H1 (cell line): ENCODE measurements at regions not wholly inside any gene's neighbourhood (a gene's known extent, or its start where the extent isn't known, plus 50 kb on each side); places are given as distances from the start of the nearest gene placed in this dataset.

Experiments
- CTCF ChIA-PET: fragments of 300-600 bp; sonication (Branson Sonifier 250); formaldehyde crosslinking; loops from one replicate; lab custom pipeline; 2021; ENCODE audit not compliant: partially characterized antibody; lab: Charles Lee
- POLR2A ChIA-PET: fragments of 300-600 bp; sonication (Branson Sonifier 250); formaldehyde crosslinking; loops from one replicate; lab custom pipeline; 2021; ENCODE audit warnings: inconsistent platforms; ENCODE audit not compliant: partially characterized antibody; lab: Charles Lee
- DNase-seq, 2 experiments: peaks; one replicate each; pipeline versions ENCODE4 v3.0.0 to v3.0.0-alpha.2; 2010 to 2022; ENCODE audit warnings: low spot score in 2 of 2, low read depth in 1 of 2, mixed read lengths in 1 of 2
- FAIRE-seq: peaks from 2 replicates; lab custom pipeline; 2011; peaks lifted over from hg19 to GRCh38; lab: Jason Lieb, UNC
- H2AFZ ChIP-seq: 2 replicates; pipeline ENCODE4 v1.8.1; 2012; ENCODE audit warnings: low read length, inconsistent platforms
- H2AK5ac ChIP-seq: 2 replicates; pipeline ENCODE4 v1.6.1; 2013; ENCODE audit warnings: low read depth, low read length
- H2BK120ac ChIP-seq: replicated peaks from 2 replicates; pipeline ENCODE3; 2013; ENCODE audit warnings: low read depth, low read length, inconsistent platforms
- H2BK12ac ChIP-seq: 2 replicates; pipeline ENCODE4 v1.6.1; 2013; ENCODE audit warnings: low read depth, low read length
- H2BK15ac ChIP-seq: 2 replicates; pipeline ENCODE4 v1.6.1; 2013; ENCODE audit warnings: low read length
- H2BK20ac ChIP-seq: 2 replicates; pipeline ENCODE4 v1.6.1; 2013; ENCODE audit warnings: low read length
- H2BK5ac ChIP-seq: 2 replicates; pipeline ENCODE4 v1.6.1; 2013; ENCODE audit warnings: low read depth, low read length
- H3K14ac ChIP-seq: 2 replicates; pipeline ENCODE4 v1.6.1; 2013; ENCODE audit warnings: inconsistent platforms; ENCODE audit not compliant: insufficient read length
- H3K18ac ChIP-seq: 2 replicates; pipeline ENCODE4 v1.6.1; 2013; ENCODE audit warnings: low read length; ENCODE audit errors: extremely low read depth
- H3K23ac ChIP-seq: 2 replicates; pipeline ENCODE4 v1.6.1; 2013; ENCODE audit warnings: inconsistent platforms; ENCODE audit not compliant: insufficient read length
- H3K23me2 ChIP-seq: 2 replicates; pipeline ENCODE4 v1.6.1; 2013; ENCODE audit warnings: low read depth, low read length
- H3K27ac ChIP-seq: 2 replicates; pipeline ENCODE4 v1.6.1; 2011; ENCODE audit warnings: low read depth, low read length, inconsistent platforms
- H3K27me3 ChIP-seq, 4 experiments: replicated peaks in 1 of 4; 1 replicate in 1 of 4; 2 replicates in 3 of 4; pipeline versions ENCODE4 v1.6.1 to v1.8.1; 2011 to 2013; ENCODE audit warnings: low read length in 3 of 4, mild to moderate bottlenecking in 3 of 4, inconsistent platforms in 2 of 4, mixed read lengths in 2 of 4, moderate library complexity in 1 of 4; ENCODE audit not compliant: control insufficient read depth in 3 of 4, insufficient read depth in 3 of 4; ENCODE audit errors: extremely low read depth in 1 of 4
- H3K36me3 ChIP-seq, 4 experiments: 2 replicates each; pipeline versions ENCODE4 v1.6.1 to v1.8.1; 2011 to 2013; ENCODE audit warnings: mild to moderate bottlenecking in 4 of 4, low read length in 3 of 4, moderate library complexity in 2 of 4, control low read depth in 1 of 4, inconsistent platforms in 1 of 4; ENCODE audit not compliant: insufficient read depth in 4 of 4, control insufficient read depth in 2 of 4
- H3K4ac ChIP-seq: replicated peaks from 2 replicates; pipeline ENCODE3; 2013; ENCODE audit warnings: low read length, low read depth, mixed read lengths, inconsistent platforms; ENCODE audit not compliant: insufficient read length
- H3K4me1 ChIP-seq, 4 experiments: replicated peaks in 1 of 4; 1 replicate in 1 of 4; 2 replicates in 3 of 4; pipeline versions ENCODE4 v1.6.1 to v1.8.1; 2011 to 2013; ENCODE audit warnings: low read length in 3 of 4, inconsistent platforms in 2 of 4, mixed read lengths in 1 of 4; ENCODE audit not compliant: insufficient read depth in 4 of 4, control insufficient read depth in 3 of 4
- H3K4me2 ChIP-seq, 2 experiments: 2 replicates each; pipeline versions ENCODE4 v1.6.1 to v1.8.1; 2011 to 2013; ENCODE audit warnings: low read depth in 2 of 2, low read length in 2 of 2, control low read depth in 1 of 2, inconsistent platforms in 1 of 2, mild to moderate bottlenecking in 1 of 2; ENCODE audit not compliant: insufficient read depth in 1 of 2
- H3K4me3 ChIP-seq, 4 experiments: fragments of 200-600, 300-600 bp in 1 of 4; sonication (generic), shearing (Covaris generic), sonication (Bioruptor Twin) in 1 of 4; 2 replicates each; pipeline versions ENCODE4 v1.5.1 to v1.8.1; 2011 to 2016; ENCODE audit warnings: low read length in 4 of 4, low read depth in 3 of 4, control low read depth in 2 of 4, inconsistent platforms in 2 of 4, mild to moderate bottlenecking in 2 of 4, mixed read lengths in 1 of 4, moderate library complexity in 1 of 4; ENCODE audit not compliant: insufficient read depth in 2 of 4; ENCODE audit errors: extremely low read depth in 1 of 4
- H3K56ac ChIP-seq: replicated peaks from 2 replicates; pipeline ENCODE3; 2013; ENCODE audit warnings: low read depth, mild to moderate bottlenecking, mixed read lengths, low read length, inconsistent platforms; ENCODE audit not compliant: insufficient read length
- H3K79me1 ChIP-seq: 2 replicates; pipeline ENCODE4 v1.6.1; 2013; ENCODE audit warnings: low read depth, low read length, control low read depth
- H3K79me2 ChIP-seq, 2 experiments: 2 replicates each; pipeline versions ENCODE4 v1.6.1 to v1.8.1; 2012 to 2013; ENCODE audit warnings: low read length in 2 of 2, mild to moderate bottlenecking in 2 of 2, inconsistent platforms in 1 of 2; ENCODE audit not compliant: insufficient read depth in 2 of 2, control insufficient read depth in 1 of 2
- H3K9ac ChIP-seq, 4 experiments: replicated peaks in 1 of 4; 1 replicate in 1 of 4; 2 replicates in 3 of 4; pipeline versions ENCODE4 v1.6.1 to v1.8.1; 2011 to 2013; ENCODE audit warnings: low read depth in 3 of 4, low read length in 3 of 4, control low read depth in 2 of 4, mild to moderate bottlenecking in 2 of 4, moderate library complexity in 2 of 4, inconsistent platforms in 1 of 4; ENCODE audit errors: extremely low read depth in 1 of 4
- H3K9me3 ChIP-seq, 2 experiments: 2 replicates each; pipeline versions ENCODE4 v1.6.1 to v1.8.1; 2012 to 2013; ENCODE audit warnings: mild to moderate bottlenecking in 2 of 2, moderate library complexity in 2 of 2, control low read depth in 1 of 2, inconsistent platforms in 1 of 2, low read depth in 1 of 2, low read length in 1 of 2, mixed read lengths in 1 of 2; ENCODE audit not compliant: insufficient read depth in 2 of 2
- H4K20me1 ChIP-seq, 2 experiments: replicated peaks in 1 of 2; 2 replicates each; pipeline versions ENCODE3 to v1.8.1; 2011 to 2013; ENCODE audit warnings: inconsistent platforms in 2 of 2, low read length in 2 of 2, mild to moderate bottlenecking in 1 of 2; ENCODE audit not compliant: insufficient read depth in 2 of 2, control insufficient read depth in 1 of 2
- H4K5ac ChIP-seq: 2 replicates; pipeline ENCODE4 v1.6.1; 2013; ENCODE audit warnings: low read length, low read depth, mixed read lengths, inconsistent platforms; ENCODE audit not compliant: insufficient read length
- H4K8ac ChIP-seq: 2 replicates; pipeline ENCODE4 v1.8.0; 2013; ENCODE audit warnings: mild to moderate bottlenecking, moderate library complexity, low read length, inconsistent platforms; ENCODE audit not compliant: insufficient read depth; ENCODE audit errors: extremely low read depth
- H4K91ac ChIP-seq: replicated peaks from 2 replicates; pipeline ENCODE3; 2013; ENCODE audit warnings: low read length, mixed read lengths, inconsistent platforms; ENCODE audit not compliant: insufficient read length
- BACH1 ChIP-seq: IDR thresholded peaks from 2 replicates; pipeline ENCODE4 v1.6.1; 2012; ENCODE audit warnings: low read length, improper control_type of control experiment
- CBX5 ChIP-seq: fragments of 300-800, 300-1000 bp; sonication (generic); IDR thresholded peaks from 2 replicates; pipeline ENCODE4 v1.7.1; 2016; ENCODE audit warnings: antibody characterized with exemption, low read length, low read depth
- CTBP2 ChIP-seq: IDR thresholded peaks from 2 replicates; pipeline ENCODE4 v1.7.0; 2011; ENCODE audit warnings: borderline replicate concordance, mild to moderate bottlenecking, moderate library complexity, mixed read lengths, low read length; ENCODE audit not compliant: insufficient read depth, insufficient read length
- GABPA ChIP-seq: IDR thresholded peaks from 2 replicates; pipeline ENCODE4 v1.6.1; 2011; ENCODE audit warnings: mild to moderate bottlenecking, low read length, moderate library complexity, borderline replicate concordance; ENCODE audit not compliant: insufficient read depth
- JUND ChIP-seq: IDR thresholded peaks from 2 replicates; pipeline ENCODE4 v1.6.1; 2011; ENCODE audit warnings: mild to moderate bottlenecking, improper control_type of control experiment, low read length
- KDM4A ChIP-seq: IDR thresholded peaks from one replicate; pipeline ENCODE4 v1.7.1; 2012; ENCODE audit warnings: low read depth, mild to moderate bottlenecking, moderate library complexity, low read length, inconsistent platforms; ENCODE audit not compliant: severe bottlenecking
- POLR2A ChIP-seq, 2 experiments: IDR thresholded peaks; 1 replicate in 1 of 2; 2 replicates in 1 of 2; pipeline ENCODE4 v1.6.1; 2011; ENCODE audit warnings: low read depth in 2 of 2, low read length in 2 of 2, mild to moderate bottlenecking in 2 of 2; ENCODE audit errors: control extremely low read depth in 1 of 2
- TAF1 ChIP-seq: IDR thresholded peaks from 2 replicates; pipeline ENCODE4 v1.6.1; 2011; ENCODE audit warnings: mild to moderate bottlenecking, low read depth, low read length
- WGBS, 2 experiments: shearing (Covaris generic) in 1 of 2; methylation state at CpG; one replicate each; pipeline versions ENCODE4 v1.1.6 to v1.1.7; 2013 to 2015; ENCODE audit warnings: low lambda C conversion rate in 2 of 2, mixed read lengths in 2 of 2, inconsistent platforms in 1 of 2, low coverage in 1 of 2, missing lambda C conversion rate in 1 of 2; ENCODE audit not compliant: insufficient replicate concordance in 2 of 2, insufficient coverage in 1 of 2, insufficient read length in 1 of 2; ENCODE audit errors: extremely low coverage in 1 of 2, missing lambda C conversion rate in 1 of 2; 5-methylcytosine and 5-hydroxymethylcytosine counted together

DNA sequence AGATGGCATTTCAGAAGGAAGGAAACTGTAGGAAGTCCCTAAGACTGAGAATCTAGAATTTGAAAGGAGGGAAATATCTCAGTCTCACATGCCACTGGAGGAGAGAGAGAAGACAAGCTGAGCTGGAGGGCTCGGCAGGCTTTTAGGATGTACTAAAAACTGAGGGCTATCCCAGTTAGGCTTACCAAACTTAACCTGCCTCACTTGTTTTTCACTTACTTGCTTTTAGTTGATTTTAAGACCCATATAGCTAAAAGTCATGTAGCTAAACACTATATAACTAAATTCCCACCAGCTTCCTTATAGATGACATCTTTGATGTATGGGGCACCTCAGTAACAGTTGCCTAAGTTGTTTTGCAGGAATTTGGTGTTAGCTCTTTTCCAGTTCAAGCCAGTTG, 288.0 kb downstream of the DOK5 start:
- Histone ChIP-seq H3K36me3 (no peaks in the 10 kb centered on the region), H2AK5ac (no peak overlapping the region), H4K20me1 (no peaks in the 10 kb centered on the region), H4K5ac (no peak overlapping the region), H3K4me1 (no peaks in the 10 kb centered on the region), H2AFZ (no peak overlapping the region), H3K9me3 (no peaks in the 10 kb centered on the region), H3K56ac (no peak overlapping the region), H2BK20ac (no peak overlapping the region), H4K8ac (no peak overlapping the region), H3K79me1 (no peaks in the 10 kb centered on the region), H3K79me2 (no peaks in the 10 kb centered on the region), H3K18ac (no peak overlapping the region), H3K4ac (no peak overlapping the region), H3K23me2 (no peaks in the 10 kb centered on the region), H3K14ac (no peak overlapping the region), H3K4me2 (no peak overlapping the region), H2BK120ac (no peak overlapping the region), H2BK5ac (no peak overlapping the region), H3K27me3 (no peaks in the 10 kb centered on the region), H3K9ac (no peak overlapping the region), H2BK15ac (no peak overlapping the region), H2BK12ac (no peak overlapping the region)
- ChIA-PET CTCF (no interaction called here), POLR2A (no interaction called here)
- no peak for DNase-seq
- WGBS, 2 experiments, result 92% methylated on average over 1 of the region's 1 CpG; no CpG with 5 or more reads in 1 of the 2 experiments
- no peak for FAIRE-seq
- no peak for TF ChIP-seq CTBP2
- TF ChIP-seq POLR2A (IDR thresholded peaks at IDR 0.05; ENCODE audit: control extremely low read depth in 1 of 2, low read depth in 2 of 2, low read length in 2 of 2), result no peak
- no peak for TF ChIP-seq KDM4A
- TF ChIP-seq CBX5, result no peak
- no peak for TF ChIP-seq JUND
- TF ChIP-seq BACH1, result no peak
- TF ChIP-seq GABPA, result no peak
- no peak for TF ChIP-seq TAF1
- TF ChIP-seq, all 59 proteins: peak for 0
- H3K4me3 ChIP-seq, result no peak overlapping the region
- no peak overlapping the region for H3K23ac ChIP-seq
- H4K91ac ChIP-seq, result no peak overlapping the region
- no peak overlapping the region for H3K27ac ChIP-seq
